ENCODE measurements at regions not wholly inside any gene's neighbourhood (a gene's known extent, or its start where the extent isn't known, plus 50 kb on each side); places are given as distances from the start of the nearest gene placed in this dataset.
"Not testable (repeated sequence)": the region's sequence is repeated elsewhere in the genome, so short reads cannot be mapped to it uniquely, and the experiment has no call there.

DNA sequence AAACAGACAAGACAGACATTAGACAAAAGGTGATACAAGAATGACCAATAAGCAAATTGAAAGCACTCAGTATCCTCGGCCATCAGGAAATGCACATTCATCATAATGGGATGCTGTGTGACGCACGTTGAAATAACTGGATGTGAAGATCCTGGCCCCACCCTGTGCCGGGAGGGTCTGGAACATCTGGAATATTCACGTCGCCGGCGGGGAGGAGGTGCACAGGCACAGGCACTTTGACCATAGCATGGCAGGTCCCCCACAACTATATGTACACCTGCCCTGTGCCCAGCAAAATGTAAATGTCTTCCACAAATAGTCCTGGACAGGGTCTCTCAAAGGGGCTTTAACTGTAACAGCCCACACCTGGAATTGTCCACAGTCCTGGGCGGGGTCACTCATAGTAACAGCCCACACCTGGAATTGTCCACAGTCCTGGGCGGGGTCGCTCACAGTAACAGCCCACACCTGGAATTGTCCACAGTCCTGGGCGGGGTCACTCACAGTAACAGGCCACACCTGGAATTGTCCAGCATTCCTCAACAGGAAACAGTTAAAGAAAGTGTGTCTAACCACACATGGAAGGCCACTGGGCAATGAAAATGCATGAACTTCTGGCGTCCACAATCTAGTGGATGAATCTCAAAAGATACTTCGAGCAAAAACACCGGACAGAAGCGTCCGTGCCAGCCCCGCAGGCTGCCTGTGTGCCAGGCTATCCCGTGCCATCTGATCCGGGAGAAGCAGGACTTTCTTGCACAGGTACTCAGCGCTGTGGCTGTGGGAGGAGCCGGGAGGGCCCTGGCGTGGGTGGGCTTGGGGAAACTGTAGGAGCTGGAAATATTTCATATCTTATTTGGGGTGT is 113.4 kb downstream of the RTP5 start:
- ChIA-PET CTCF (no interaction called here), POLR2A (no interaction called here)
- TF ChIP-seq, protein P1, sequence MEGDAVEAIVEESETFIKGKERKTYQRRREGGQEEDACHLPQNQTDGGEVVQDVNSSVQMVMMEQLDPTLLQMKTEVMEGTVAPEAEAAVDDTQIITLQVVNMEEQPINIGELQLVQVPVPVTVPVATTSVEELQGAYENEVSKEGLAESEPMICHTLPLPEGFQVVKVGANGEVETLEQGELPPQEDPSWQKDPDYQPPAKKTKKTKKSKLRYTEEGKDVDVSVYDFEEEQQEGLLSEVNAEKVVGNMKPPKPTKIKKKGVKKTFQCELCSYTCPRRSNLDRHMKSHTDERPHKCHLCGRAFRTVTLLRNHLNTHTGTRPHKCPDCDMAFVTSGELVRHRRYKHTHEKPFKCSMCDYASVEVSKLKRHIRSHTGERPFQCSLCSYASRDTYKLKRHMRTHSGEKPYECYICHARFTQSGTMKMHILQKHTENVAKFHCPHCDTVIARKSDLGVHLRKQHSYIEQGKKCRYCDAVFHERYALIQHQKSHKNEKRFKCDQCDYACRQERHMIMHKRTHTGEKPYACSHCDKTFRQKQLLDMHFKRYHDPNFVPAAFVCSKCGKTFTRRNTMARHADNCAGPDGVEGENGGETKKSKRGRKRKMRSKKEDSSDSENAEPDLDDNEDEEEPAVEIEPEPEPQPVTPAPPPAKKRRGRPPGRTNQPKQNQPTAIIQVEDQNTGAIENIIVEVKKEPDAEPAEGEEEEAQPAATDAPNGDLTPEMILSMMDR (IDR thresholded peaks at IDR 0.05; ENCODE audit: insufficient read depth, low read length, missing control alignments): no peak
- H3K4me3 ChIP-seq (ENCODE audit: low read depth, low read length): no peak overlapping the region
- no peak for DNase-seq (ENCODE audit: low read depth, low spot score)

DNA sequence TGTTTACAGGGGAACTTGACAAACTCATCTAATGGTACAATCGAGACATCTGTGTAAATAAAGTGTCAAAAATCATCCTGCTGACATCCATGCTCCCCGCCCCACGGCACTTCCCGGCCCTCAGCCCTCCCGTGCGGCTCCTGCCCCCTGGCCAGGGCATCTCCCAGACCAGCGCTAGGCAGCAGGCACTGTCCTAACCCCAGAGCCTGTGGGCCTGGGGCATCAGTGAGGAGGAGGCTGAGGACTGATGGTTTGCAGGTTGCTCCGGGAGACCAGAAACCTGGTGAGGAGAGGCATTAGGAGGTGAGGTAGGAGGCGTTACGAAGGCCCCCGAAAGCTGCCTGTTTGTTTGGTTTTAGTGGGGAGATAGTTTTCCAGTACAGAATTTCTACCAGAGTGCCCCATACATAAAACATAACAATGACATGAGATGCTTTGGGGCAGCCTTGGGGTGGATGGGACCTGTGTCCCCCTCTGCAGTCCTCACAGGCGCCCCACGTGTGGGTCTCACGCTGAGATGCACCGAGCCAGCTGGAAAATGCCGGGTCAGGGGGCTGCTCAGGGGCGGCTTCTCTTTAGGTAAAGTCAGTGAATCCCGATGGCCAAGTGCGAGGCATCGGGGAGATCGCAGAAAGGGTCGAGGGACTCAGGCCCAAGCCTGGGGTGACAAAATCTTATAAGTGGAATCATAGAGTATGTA is 114.2 kb downstream of the RTP5 start:
- no peak overlapping the region for H3K4me3 ChIP-seq (ENCODE audit: low read depth, low read length)
- POLR2A ChIA-PET: no interaction called here
- TF ChIP-seq, protein P1 (IDR thresholded peaks at IDR 0.05; ENCODE audit: insufficient read depth, low read length, missing control alignments): no peak
- no peak for DNase-seq (ENCODE audit: low read depth, low spot score)
- CTCF ChIA-PET: no interaction called here

- CTCF ChIA-PET: no interaction called here
- POLR2A ChIA-PET: no interaction called here
- TF ChIP-seq, protein P1 (IDR thresholded peaks at IDR 0.05; ENCODE audit: insufficient read depth, low read length, missing control alignments): no peak
- no peak for DNase-seq (ENCODE audit: low read depth, low spot score)
- H3K4me3 ChIP-seq (ENCODE audit: low read depth, low read length): no peak overlapping the region
These were observed 114.7 kb downstream of the RTP5 start for GRCh38 chr2:241984271-241984655.

DNA sequence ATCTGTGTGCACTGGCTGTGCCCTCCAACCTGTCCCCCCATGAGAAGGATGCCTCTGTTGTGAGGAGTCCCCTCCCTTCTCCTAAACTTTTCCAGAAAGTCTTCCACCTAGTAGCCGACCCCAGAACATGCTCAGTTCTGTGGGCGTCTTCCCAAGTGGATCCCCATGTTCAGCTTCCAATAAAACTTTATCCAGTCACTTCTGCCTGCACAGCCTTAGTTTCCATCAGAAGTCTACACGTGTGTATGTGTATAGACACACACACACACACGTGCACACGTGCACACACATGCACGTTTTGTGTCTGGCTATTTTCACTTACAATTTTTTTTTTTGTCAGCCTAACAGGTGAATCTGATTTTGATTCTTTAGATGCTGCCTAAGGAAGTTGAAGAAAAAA is 115.1 kb downstream of the RTP5 start:
- ChIA-PET CTCF (no interaction called here), POLR2A (no interaction called here)
- TF ChIP-seq, protein P1 (IDR thresholded peaks at IDR 0.05; ENCODE audit: insufficient read depth, low read length, missing control alignments): no peak
- H3K4me3 ChIP-seq (ENCODE audit: low read depth, low read length): no peak overlapping the region
- DNase-seq (ENCODE audit: low read depth, low spot score): no peak

DNA sequence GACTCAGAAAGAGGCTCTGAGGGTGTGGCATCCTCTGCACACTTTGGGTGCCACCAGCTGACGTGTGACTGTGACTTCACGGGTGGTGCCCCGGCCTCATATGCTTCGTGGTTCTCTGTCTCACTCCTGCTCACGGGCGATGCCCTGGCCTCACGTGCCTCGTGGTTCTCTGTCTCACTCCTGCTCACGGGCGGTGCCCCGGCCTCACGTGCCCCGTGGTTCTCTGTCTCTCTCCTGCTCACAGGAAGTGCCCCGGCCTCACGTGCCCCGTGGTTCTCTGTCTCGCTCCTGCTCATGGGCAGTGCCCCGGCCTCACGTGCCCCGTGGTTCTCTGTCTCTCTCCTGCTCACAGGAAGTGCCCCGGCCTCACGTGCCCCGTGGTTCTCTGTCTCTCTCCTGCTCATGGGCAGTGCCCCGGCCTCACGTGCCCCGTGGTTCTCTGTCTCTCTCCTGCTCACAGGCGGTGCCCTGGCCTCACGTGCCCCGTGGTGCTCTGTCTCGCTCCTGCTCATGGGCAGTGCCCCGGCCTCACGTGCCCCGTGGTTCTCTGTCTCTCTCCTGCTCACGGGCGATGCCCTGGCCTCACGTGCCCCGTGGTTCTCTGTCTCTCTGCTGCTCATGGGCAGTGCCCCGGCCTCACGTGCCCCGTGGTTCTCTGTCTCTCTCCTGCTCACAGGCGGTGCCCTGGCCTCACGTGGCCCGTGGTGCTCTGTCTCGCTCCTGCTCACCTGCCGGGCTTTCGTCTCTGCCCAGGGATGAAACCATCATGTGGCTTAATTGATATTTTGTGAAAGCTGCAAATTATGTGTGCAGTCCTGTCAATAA is 115.8 kb downstream of the RTP5 start:
- H3K4me3 ChIP-seq (ENCODE audit: low read depth, low read length); DNase-seq (ENCODE audit: low read depth, low spot score); CTCF ChIA-PET; POLR2A ChIA-PET: not testable (repeated sequence)

GRCh38 chr2:241985986-241986329 is 116.4 kb downstream of the RTP5 start:
- CTCF ChIA-PET: no interaction called here
- POLR2A ChIA-PET: no interaction called here
- DNase-seq (ENCODE audit: low read depth, low spot score): no peak
- no peak overlapping the region for H3K4me3 ChIP-seq (ENCODE audit: low read depth, low read length)
- TF ChIP-seq, protein P1 (IDR thresholded peaks at IDR 0.05; ENCODE audit: insufficient read depth, low read length, missing control alignments): no peak
